K562 (cell line): ENCODE measurements at regions not wholly inside any gene's neighbourhood (a gene's known extent, or its start where the extent isn't known, plus 50 kb on each side); places are given as distances from the start of the nearest gene placed in this dataset.

Source experiments
- ATF1 ChIP-seq, 2 experiments: fragments of 450-650 bp in 1 of 2; IDR thresholded peaks; 2 replicates each; pipeline ENCODE4 v1.6.1; 2016; ENCODE audit warnings: missing compliant biosample characterization in 1 of 2, missing genetic modification characterization in 1 of 2
- CEBPB ChIP-seq: fragments of 450-650 bp; IDR thresholded peaks from 2 replicates; pipeline ENCODE4 v1.6.1; 2016; ENCODE audit warnings: missing genetic modification characterization, missing compliant biosample characterization
- CEBPZ ChIP-seq: fragments of 150-350 bp; IDR thresholded peaks from 2 replicates; pipeline ENCODE4 v1.6.1; 2014; ENCODE audit warnings: low read depth, mild to moderate bottlenecking, low read length, borderline replicate concordance
- EHMT2 ChIP-seq: fragments of 450-650 bp; IDR thresholded peaks from 2 replicates; pipeline ENCODE4 v1.6.1; 2018; ENCODE audit warnings: antibody characterized with exemption
- ERF ChIP-seq: fragments of 450-650 bp; formaldehyde crosslinking; IDR thresholded peaks from 2 replicates; pipeline ENCODE4 v1.4.0; 2020; ENCODE audit warnings: mild to moderate bottlenecking, mixed read lengths
- FOXP1 ChIP-seq: sonication (generic); formaldehyde crosslinking; IDR thresholded peaks from 2 replicates; pipeline ENCODE4 v1.8.0; 2022; ENCODE audit warnings: mild to moderate bottlenecking, missing genetic modification reagents
- HDAC8 ChIP-seq: fragments of 450-650 bp; IDR thresholded peaks from 2 replicates; pipeline ENCODE4 v1.6.1; 2016; ENCODE audit warnings: mild to moderate bottlenecking, missing genetic modification characterization, moderate library complexity, missing compliant biosample characterization
- LEF1 ChIP-seq: fragments of 450-650 bp; IDR thresholded peaks from 2 replicates; pipeline ENCODE4 v1.6.1; 2016; ENCODE audit warnings: mild to moderate bottlenecking
- PATZ1 ChIP-seq: fragments of 250-450 bp; sonication (Bioruptor Pico); IDR thresholded peaks from 2 replicates; pipeline ENCODE4 v1.5.0; 2020; ENCODE audit warnings: mild to moderate bottlenecking, borderline replicate concordance
- RBM25 ChIP-seq: fragments of 200-400 bp; formaldehyde crosslinking; IDR thresholded peaks from 2 replicates; pipeline ENCODE4 v1.6.1; 2018; ENCODE audit warnings: low read length, low read depth, moderate library complexity; ENCODE audit not compliant: severe bottlenecking
- SNAPC5 ChIP-seq: fragments of 250-450 bp; sonication (Bioruptor Pico); IDR thresholded peaks from 2 replicates; pipeline ENCODE4 v1.8.0; 2021; ENCODE audit warnings: moderate library complexity, mild to moderate bottlenecking, inconsistent platforms
- SRSF7 ChIP-seq: fragments of 200-400 bp; formaldehyde crosslinking; optimal IDR thresholded peaks from 2 replicates; pipeline ENCODE3; 2017; ENCODE audit warnings: mild to moderate bottlenecking, low read depth, low read length
- TAF7 ChIP-seq: fragments of 450-650 bp; IDR thresholded peaks from 2 replicates; pipeline ENCODE4 v1.6.1; 2016; ENCODE audit warnings: missing genetic modification characterization, missing compliant biosample characterization
- TEAD2 ChIP-seq: fragments of 450-650 bp; IDR thresholded peaks from 2 replicates; pipeline ENCODE4 v1.6.1; 2016; ENCODE audit warnings: missing genetic modification characterization, control low read depth, missing compliant biosample characterization
- U2AF2 ChIP-seq: fragments of 200-400 bp; formaldehyde crosslinking; optimal IDR thresholded peaks from 2 replicates; pipeline ENCODE3; 2017; ENCODE audit warnings: low read depth, mild to moderate bottlenecking, low read length
- ZBTB26 ChIP-seq: fragments of 450-650 bp; formaldehyde crosslinking; IDR thresholded peaks from 2 replicates; pipeline ENCODE4 v1.4.0; 2022; ENCODE audit warnings: missing genetic modification characterization
- ZNF146 ChIP-seq: IDR thresholded peaks from one replicate; pipeline ENCODE4 v1.6.1; 2018; ENCODE audit warnings: missing compliant biosample characterization; ENCODE audit not compliant: unreplicated experiment
- ZNF347 ChIP-seq: fragments of 450-650 bp; formaldehyde crosslinking; IDR thresholded peaks from 2 replicates; pipeline ENCODE4 v1.4.0; 2020; ENCODE audit warnings: low read depth, mild to moderate bottlenecking, moderate library complexity
- ZNF436 ChIP-seq: fragments of 250-450, 450-650 bp; sonication (Bioruptor Pico); formaldehyde crosslinking; IDR thresholded peaks from 2 replicates; pipeline ENCODE4 v1.7.0; 2020; ENCODE audit warnings: mild to moderate bottlenecking
- ZNF57 ChIP-seq: fragments of 450-650 bp; formaldehyde crosslinking; IDR thresholded peaks from 2 replicates; pipeline ENCODE4 v1.4.0; 2020; ENCODE audit warnings: mild to moderate bottlenecking, moderate library complexity
- ZNF740 ChIP-seq, 3 experiments: fragments of 200-800 bp in 1 of 3; sonication (Bioruptor generic) in 1 of 3; sonication (generic) in 1 of 3; formaldehyde crosslinking in 1 of 3; IDR thresholded peaks; 2 replicates each; pipeline versions ENCODE4 v1.6.1 to v1.8.0; 2016 to 2022; ENCODE audit warnings: mild to moderate bottlenecking in 2 of 3, missing compliant biosample characterization in 2 of 3, missing genetic modification characterization in 2 of 3, missing genetic modification reagents in 1 of 3

- no peak for TF ChIP-seq ZNF740 (CRISPR knock-in tag; IDR thresholded peaks at IDR 0.05)
- no peak for TF ChIP-seq ZNF740 (tag; IDR thresholded peaks at IDR 0.05)
- TF ChIP-seq LEF1 = peak; percentile 36; the same call in 1 of the 2 replicates
- no peak for TF ChIP-seq TEAD2 (tag)
- 0 out of 2 replicates have a peak, but pooled peaks have one; percentile 29 for TF ChIP-seq ERF
- no peak for TF ChIP-seq ZNF347 (CRISPR knock-in tag)
- no peak for TF ChIP-seq EHMT2
- TF ChIP-seq ZNF57 = no peak
- no peak for TF ChIP-seq SNAPC5
- no peak; the same call in 1 of the 2 replicates for TF ChIP-seq PATZ1
- TF ChIP-seq CEBPZ = no peak
- no peak for TF ChIP-seq RBM25
- no peak for TF ChIP-seq U2AF2
- TF ChIP-seq ATF1 (CRISPR knock-in tag; IDR thresholded peaks at IDR 0.05) = no peak
- TF ChIP-seq ATF1 (tag; IDR thresholded peaks at IDR 0.05) = no peak
- no peak for TF ChIP-seq SRSF7
- no peak for TF ChIP-seq ZBTB26 (CRISPR knock-in tag)
- no peak for TF ChIP-seq ZNF146
- TF ChIP-seq FOXP1 (CRISPR knock-in tag) = no peak
- TF ChIP-seq TAF7 (tag) = no peak
- TF ChIP-seq CEBPB (tag) = no peak
- TF ChIP-seq ZNF436 = no peak
- TF ChIP-seq HDAC8 = no peak
Observed at GRCh38 chr6:15907914-15908518, 220.9 kb upstream of the MYLIP start (continued).
